NCI-H446 (cell line): ENCODE measurements at regions not wholly inside any gene's neighbourhood (a gene's known extent, or its start where the extent isn't known, plus 50 kb on each side); places are given as distances from the start of the nearest gene placed in this dataset.
"Not testable (repeated sequence)": the region's sequence is repeated elsewhere in the genome, so short reads cannot be mapped to it uniquely, and the experiment has no call there.

Source experiments
- DNase-seq, 2 experiments: peaks; one replicate each; lab custom pipeline; 2025; lab: John Stamatoyannopoulos, UW

DNA sequence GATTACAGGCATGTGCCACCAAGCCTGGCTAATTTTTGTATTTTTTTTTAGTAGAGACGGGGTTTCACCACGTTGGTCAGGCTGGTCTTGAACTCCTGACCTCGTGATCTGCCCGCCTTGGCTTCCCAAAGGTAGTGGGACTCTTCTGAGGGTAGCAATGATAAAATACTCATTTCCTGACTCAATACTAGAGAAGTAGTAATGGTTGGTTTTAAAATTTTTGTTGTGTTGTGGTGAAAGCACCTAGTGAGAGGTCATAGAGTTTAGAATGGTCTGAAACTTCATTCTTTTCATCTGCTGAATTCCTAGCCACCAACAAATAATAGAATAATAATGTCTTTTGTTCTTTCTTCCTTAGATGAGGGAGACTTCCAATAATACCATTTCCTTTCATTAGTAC lies 422.1 kb downstream of the PSAT1 start:
- DNase-seq: not testable (repeated sequence)

DNA sequence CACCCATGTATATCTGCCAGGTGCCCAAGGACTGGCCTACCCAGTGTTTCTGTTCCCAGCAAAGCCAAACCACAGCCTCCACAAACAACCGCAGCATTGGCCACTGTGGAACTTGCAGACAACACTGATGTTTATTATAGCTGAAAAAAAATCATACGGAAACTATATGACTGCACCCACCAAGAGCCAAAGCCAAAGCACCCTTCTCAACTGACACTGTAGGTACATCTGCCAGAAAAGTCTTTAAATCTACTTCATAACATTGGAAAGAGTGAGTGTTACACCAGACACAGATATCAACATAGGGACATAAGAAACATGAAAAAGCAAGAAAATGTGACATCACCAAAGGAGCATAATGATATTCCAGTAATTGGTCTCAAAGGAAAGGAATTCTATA lies 428.0 kb downstream of the PSAT1 start:
- no peak for DNase-seq

DNA sequence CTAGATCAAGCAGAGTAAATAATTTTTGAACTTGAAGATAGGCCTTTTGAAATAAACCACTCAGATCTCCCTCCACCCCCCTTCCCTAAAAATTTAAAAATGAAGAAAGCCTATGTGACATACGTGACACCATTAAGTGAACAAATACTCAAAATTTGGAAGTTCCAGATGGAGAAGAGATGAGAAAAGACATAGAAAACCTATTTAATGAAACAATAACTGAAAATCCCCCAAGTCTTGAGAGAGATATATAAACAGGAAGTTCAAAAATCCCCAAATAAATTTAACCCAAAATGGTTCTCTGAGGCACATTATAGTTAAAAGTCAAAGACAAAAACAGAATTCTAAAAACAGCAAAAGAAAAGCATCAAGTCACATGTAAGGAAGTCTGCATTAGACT lies 428.6 kb downstream of the PSAT1 start:
- DNase-seq: no peak

DNA sequence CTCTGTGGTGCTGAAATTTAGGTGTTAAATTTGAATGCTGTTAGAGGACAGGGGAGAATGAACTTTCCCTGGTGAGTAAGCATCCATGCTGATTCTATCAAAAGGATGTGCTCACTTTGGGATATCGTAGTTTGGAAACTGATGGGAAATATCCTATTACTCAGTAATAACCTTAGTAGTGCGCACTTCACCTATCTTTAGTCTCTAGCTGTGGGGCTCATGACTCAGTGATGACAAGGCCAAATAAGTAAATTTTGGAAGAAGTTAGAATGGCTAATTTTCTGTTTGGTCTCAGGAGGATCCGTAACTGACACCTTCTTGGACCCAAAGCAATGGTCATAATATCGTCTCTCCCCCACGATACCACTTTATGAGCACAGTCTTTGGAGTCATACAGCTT lies 448.4 kb downstream of the PSAT1 start:
- DNase-seq: no peak

DNA sequence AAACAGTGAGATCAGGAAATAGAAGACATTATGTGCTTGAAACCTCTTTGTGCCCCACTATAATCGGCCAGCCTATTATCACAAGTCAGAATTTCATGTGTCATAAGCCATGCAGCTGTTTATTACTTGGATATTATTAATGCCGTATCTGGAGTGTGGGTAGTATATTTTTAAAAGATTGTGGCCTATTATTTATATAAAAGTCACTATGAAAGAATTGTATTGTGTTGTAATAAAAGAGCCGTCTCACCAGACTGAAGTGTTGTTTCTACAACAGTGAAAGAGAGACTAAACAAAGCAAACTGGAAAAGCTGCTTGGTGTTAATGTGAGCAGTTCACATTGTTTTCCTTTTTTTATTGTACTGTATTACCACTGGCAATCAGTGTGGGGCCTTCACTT lies 449.1 kb downstream of the PSAT1 start:
- no peak for DNase-seq

DNA sequence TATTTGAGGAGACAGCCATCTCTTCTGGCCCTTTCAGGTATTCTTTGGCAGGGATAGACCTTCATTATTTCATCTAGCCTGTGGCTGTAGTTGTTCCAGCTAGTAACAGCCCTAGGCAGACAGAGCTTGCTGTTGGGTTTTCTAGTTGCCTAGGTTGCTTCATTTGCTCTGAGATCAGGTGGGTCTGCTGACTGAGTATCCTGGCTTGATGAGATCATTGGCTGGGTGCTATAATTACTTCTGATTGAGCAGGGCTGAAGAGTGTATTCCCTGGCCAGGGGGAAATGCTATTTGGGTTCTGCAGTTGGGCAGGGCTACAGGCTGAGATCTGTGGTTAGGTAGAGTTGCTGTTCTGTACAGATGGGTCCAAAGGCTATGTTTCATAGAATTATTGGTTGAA lies 456.1 kb downstream of the PSAT1 start:
- DNase-seq: no peak

DNA sequence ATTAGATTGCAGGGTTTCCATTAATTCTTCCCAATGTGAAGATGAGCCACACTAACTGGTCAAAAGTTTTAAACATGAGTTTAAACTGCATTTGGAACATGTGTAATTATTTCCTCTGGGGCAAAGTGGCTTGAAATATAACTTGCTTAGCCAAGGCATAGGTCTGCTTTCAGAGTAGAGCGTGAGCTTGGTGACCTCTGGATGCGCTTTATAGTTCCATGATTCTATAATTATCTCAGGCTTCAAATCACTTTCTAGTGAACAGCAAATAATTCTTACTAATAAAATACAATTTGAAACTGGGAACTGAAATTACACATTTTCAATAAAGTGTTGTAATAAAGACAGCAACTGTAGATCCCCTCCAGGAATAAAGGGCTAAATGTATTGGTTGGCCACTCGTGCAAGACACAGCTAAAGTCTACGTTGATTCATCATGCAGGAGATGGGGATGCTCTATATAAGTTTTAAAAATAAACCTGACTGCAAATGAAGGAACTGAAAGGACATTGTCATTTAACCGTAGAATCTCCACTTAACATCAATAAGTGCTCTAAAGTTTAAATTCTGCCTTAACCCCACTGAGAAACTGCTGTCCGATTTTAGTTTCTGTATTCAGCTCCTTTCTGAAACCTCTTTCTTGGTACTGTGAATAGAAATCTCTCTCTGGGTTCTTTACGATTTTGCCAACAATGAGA lies 460.0 kb downstream of the PSAT1 start:
- DNase-seq: no peak

DNA sequence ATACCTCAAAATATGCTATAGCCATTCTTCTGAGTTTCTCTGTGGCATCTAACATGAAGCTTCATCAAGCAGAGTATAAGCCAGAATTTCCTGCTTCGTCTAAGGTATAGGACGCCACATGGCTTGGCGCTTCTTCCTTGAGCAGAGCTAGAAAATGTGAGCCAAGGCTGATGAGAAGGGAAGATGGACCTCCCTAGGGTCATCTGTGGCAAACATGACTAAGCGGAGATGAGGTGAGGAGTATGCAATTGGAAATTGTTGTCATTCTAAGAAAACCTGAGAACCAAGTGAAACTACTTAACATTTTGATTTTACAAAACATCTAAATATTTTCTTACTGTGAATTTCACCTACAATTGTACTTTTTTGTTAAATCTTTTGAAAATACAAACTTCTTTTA lies 466.5 kb downstream of the PSAT1 start:
- no peak for DNase-seq

DNA sequence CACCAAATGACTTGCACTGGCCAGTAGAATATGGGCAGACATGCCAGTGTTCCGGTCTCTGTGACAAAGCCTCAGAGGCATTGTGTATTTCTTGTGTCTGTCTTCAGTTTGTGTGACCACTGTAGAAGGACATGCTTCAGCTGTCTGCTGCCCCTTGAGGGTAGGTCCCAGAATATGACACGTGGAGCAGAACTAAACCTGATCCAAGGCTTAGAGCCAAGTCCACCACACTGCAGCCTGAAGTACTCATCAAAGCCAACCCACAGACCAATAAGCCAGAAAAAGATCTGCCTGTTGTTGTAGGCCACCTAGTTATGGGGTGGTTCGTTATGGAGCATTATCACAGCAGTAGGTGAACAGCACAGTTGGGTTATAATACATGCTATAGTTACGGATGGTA lies 468.9 kb downstream of the PSAT1 start:
- DNase-seq: no peak

DNA sequence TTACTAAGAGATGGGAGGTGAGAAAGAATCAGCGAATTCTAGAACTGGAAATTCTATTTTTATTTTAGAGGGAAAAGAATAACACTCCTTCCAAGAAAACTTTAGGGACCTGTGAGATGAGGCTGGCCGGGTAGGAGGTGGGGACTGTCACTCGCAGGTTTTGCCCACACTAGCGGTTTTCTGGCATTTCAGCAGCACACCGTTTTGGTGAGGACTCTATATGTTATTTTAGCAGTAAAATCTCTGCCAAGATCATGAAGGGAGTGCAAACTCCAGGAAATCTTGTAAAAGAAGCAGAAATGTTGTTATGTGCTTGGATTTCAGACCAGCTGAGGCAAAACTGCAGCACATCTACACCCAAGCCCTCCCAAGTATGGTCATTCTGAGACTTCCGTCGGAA lies 470.6 kb downstream of the PSAT1 start:
- DNase-seq: no peak

DNA sequence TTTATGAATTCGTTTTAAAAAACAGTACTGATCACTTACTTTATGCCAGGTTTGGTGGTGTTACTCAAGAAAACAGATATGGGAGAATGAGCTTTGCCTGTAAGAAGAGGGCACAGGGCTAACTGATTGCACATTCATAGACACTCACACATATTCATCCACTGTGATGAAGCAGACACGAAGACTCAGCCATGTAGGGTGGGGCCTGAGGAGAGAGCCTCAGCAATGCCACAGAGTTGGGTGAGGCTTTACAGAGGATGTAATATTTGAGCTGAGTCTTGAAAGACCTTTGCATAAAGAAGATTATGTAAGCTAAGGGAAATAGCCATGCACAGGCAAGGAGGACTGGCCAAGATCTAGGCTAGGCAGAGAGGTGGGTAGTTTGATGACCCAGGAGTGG lies 472.8 kb downstream of the PSAT1 start:
- no peak for DNase-seq

DNA sequence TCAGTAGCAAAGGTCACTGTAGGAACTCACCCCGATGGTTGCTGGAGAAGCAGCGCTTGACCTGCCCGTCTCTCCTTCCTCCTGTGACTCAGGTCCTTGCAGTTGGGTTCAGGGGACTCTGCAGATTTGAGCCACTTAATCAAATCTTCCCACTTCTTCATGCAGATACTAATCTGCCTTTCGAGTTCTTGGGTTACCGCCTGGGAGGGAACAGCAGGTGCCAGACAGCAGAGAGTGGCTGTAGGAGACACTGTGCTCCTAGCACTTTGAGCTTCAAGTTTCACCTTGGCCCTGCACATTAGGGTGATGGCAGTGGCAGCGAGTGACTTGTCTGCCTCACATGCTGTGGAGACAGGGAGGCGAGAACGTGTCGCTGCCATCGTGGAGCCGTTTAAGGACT lies 478.3 kb downstream of the PSAT1 start:
- no peak for DNase-seq

DNA sequence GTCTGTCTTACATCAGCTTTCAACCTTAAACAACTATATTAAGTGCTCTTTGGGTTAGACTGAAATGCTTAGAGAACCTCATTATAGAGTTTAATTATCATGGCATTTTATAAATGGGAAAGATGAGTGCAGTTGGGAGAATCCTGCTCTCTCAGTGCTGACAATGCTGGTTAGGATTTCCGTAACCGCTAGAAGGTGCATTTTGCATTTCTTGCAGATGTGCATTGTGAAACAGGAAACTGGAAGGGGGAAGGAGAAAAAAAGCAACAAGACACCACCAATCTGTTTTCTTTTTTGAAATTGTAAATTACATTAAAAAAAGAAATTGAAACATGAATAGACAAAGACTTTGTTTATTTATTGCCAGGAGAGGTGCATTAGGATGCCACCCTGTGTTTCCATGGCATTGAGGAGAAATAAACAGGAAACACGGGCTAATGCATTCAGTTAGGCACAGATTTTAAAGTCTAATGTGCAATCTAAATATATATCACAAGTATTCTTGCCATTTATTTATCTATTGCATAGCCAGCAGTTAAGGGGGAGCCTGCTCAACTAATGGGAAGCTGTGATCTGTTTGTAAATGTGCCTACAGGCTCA lies 478.9 kb downstream of the PSAT1 start:
- no peak for DNase-seq

DNA sequence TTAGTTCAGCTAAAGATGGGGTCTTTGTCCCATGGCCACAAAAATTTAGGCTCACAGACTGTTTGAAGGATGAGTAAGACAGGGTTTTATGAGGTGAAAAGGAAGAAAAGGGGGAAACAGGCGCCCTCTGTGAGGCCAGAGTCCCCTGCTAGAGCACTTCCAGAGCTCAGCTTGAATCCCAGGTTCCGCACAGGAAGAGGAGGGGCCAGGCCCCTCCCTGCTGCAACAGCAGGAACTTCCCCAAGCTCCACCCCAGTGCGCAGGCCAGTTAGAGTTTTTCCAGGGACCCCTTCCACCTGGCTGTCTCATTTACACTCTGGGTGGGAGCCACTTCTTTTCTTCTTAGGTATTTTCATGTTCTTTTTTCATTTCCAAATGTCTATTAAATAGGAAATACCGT lies 480.8 kb downstream of the PSAT1 start:
- DNase-seq: no peak

DNA sequence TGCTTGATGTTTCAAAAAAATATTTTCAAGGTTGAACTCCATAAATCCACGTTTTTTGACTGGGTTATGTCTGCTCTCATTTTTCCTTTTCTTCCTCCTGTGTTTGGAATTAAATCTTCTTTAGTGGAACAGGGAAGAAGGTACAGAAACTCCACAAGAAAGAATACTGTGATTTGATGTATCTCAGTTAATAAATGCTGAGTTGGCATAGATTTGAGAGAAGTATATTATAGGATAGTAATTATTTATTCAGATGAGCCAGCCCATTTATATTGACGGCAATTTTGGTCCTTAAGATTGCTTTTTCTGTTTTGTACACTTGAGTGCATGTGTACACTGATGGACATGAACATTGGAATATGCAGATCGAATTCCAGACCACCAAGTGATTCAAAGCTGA lies 481.4 kb downstream of the PSAT1 start:
- no peak for DNase-seq

DNA sequence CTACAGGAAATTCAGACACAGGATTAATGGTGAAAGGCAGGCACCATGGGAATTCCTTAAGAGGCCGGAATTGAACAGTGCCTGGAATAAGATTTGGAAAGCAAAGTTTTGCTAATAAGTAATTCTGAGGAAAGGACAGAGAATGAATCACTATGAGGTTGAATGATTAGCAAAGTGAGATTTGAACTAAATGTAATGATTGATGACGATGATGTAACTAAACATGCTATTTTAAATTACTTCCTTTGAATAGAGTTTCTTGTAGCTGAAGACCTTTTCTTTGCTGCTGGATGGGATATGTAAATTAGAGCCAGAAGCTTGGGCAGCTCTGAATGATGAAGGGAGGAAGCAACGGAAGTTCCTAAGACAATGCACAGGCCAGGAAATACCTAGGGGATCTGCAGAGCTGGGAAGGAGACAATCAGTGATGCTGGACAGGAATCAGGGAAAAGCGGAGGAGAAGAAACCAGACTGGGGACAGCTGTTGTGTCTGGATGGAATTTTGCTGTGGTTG lies 482.0 kb downstream of the PSAT1 start:
- DNase-seq: no peak

DNA sequence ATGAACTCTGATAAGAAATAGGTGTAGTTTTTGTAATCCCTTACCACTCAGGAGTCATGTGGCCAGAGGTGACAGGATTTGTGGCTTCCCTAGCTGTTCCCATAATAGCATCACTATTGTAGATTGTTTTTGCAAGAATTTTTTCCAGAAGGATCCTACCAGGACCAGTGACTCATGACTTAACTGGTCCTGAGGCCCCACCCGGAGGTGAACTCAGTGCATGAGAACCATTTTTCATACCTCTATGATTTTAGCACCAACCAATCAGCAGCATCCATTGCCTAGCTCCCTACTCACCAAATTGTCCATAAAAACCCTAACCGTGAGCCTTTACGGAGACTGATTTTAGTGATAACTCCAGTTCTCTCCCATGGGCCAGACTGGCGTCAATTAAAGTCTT lies 484.8 kb downstream of the PSAT1 start:
- no peak for DNase-seq

DNA sequence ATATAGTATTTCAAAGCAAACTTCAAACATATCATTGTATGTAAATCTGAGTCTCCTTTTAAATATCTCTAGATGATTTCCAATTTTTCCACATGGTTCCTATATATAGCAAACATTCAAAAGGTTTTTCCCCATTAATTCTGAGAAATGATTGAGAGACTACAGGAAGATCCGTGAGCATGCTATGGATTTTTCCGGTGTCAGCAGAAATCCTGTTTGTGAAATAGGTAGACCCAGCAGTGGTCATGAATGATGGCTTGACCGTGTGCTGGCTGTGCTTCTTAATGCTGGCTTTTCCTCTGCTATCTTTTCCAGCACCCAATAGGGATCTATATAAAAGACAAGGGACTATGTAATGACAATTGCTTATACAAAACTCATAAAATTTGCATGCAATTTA lies 485.3 kb downstream of the PSAT1 start:
- DNase-seq: no peak

DNA sequence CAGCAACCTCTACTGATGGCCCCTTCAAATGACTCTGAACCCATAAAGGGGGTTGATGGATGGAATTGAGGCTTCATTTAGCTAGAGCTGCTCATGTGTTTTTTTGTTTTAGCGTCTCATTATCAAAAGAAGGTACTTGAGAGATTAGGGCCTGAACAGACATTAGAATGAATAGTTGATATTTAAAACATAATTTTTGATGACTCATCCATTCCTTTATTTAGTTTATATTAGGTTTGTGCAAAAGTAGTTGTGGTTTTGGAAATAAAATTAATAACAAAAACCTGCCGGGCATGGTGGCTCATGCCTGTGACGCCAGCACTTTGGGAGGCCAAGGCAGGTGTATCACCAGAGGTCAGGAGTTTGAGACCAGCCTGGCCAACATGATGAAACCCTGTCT lies 485.9 kb downstream of the PSAT1 start:
- no peak for DNase-seq

DNA sequence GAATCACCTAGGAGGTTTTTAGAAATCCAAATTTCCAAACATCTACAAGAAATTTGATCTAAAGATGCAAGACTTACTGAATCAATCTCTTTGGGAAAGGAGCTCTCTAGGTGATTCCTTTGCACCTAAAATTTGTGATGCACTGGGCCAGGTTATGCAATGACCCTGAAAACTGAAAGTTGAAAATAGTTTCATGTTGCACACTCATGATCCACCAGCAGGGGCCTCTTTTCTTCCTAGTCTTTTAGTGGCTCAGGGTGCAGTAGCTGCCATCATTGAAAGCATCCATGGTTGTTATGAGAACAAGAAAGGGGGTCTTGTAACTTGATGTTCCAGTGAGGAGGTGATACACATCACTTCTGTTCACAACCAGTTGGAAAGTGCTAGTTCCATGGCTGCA lies 486.8 kb downstream of the PSAT1 start:
- DNase-seq: no peak

DNA sequence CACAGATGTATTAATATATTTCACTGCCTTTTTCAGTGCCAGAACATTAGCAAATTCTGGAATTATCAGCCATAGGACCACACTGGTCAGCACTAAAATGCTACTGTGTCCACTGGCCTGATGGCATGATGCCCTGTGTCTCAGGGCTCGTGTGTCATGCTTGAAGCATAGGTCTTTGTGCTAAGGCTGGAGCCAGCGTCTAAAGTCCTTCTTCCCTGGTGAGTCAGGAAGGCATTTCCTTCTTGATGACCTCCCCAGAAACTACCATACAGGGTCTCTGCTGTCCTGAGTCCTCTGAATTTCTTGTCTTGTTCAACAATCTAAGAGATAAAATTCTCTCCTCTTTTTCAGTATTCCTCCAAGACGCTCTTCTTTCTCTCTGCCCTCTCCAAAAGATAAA lies 489.9 kb downstream of the PSAT1 start:
- DNase-seq: no peak

DNA sequence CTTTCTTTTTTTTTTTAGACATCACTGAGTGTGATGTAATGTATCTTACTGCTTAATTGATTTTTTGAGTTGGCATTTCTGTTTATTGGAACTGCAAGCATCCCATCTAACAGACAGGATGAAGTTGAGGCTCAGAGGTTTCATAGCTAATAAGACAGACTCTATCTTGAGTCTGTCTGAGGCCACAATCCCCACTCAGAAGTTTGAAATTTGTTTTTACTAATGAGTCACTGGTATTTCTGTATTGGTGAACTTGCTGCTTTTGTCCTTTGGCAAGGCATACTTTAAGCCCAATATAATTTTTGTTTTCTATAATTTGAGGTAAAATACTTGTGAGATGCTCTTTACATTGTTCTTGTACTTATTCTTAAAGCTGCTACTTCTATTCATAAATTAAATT lies 491.2 kb downstream of the PSAT1 start:
- DNase-seq: no peak

DNA sequence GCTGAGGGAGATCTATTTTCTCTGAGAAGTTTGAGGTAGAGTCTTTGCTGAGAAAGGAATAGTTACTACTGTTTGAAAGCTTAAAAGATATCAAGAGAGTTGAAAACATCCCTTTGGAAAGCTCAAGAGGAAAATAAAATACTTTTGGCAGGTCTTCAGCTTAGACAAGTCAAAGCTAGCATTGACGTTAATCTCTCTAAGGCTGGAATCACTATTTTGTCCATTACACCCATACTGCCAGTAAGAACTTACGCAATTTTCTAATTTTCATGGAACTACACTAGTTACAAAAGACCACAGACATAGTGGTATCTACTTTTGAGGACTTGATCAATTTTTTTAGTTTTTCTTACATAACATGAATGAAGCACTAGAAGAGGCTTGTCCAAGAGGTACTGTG lies 494.9 kb downstream of the PSAT1 start:
- DNase-seq: no peak

DNA sequence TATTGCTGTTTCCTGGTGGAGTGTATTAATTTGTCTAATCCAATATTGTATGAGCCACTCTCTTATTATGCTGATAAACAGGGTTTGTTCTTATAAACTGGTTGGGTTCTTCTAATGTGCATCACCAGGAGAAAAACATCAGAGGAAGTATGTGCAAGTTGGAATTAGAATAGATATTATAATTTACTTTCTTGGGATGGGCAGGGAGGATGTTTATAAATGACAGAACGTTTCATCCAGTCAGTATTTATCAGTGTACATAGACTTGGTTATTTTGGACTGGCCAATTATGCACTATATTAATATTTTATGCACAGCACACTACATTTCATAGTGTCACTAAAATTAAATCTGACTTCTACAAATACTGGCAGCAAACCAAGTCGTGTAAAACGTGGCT lies 495.8 kb downstream of the PSAT1 start:
- DNase-seq: no peak
